ENCODE measurements at regions not wholly inside any gene's neighbourhood (a gene's known extent, or its start where the extent isn't known, plus 50 kb on each side); places are given as distances from the start of the nearest gene placed in this dataset.
"Not testable (repeated sequence)": the region's sequence is repeated elsewhere in the genome, so short reads cannot be mapped to it uniquely, and the experiment has no call there.

DNA sequence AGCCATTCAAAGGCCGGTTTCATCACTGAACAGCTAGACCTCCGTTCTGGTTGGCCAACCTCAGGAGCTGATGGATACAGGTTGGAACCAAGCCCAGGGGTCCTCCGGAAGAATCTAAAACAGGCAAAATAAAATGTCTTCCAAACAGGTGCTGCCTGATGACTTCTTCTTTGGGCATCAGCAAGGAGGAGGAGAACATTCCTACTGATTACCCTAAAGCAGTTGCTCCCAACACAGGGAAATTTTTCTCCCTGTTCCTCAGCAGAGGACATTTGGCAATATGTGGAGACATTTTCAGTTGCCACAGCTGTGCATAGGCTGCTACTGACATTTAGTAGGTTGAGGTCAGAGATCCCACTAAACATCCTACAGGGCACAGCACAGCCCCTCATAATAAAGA, 319.3 kb upstream of the PPARGC1A start:
- Histone ChIP-seq H3K4me1 (no peaks in the 10 kb centered on the region), H3K9me3 (no peaks in the 10 kb centered on the region), H3K27ac (no peak overlapping the region), H3K4me3 (no peak overlapping the region), H3K27me3 (no peaks in the 10 kb centered on the region), H3K36me3 (no peaks in the 10 kb centered on the region)
- WGBS = 90% methylated on average over 3 of the region's 3 CpGs
- no peak for DNase-seq (ENCODE audit: low spot score in 2 of 2)
- TF ChIP-seq EP300 (IDR thresholded peaks at IDR 0.05) (no peak), POLR2A (IDR thresholded peaks at IDR 0.05) (no peak), POLR2AphosphoS5 (IDR thresholded peaks at IDR 0.05) (no peak)
- TF ChIP-seq, protein P1, sequence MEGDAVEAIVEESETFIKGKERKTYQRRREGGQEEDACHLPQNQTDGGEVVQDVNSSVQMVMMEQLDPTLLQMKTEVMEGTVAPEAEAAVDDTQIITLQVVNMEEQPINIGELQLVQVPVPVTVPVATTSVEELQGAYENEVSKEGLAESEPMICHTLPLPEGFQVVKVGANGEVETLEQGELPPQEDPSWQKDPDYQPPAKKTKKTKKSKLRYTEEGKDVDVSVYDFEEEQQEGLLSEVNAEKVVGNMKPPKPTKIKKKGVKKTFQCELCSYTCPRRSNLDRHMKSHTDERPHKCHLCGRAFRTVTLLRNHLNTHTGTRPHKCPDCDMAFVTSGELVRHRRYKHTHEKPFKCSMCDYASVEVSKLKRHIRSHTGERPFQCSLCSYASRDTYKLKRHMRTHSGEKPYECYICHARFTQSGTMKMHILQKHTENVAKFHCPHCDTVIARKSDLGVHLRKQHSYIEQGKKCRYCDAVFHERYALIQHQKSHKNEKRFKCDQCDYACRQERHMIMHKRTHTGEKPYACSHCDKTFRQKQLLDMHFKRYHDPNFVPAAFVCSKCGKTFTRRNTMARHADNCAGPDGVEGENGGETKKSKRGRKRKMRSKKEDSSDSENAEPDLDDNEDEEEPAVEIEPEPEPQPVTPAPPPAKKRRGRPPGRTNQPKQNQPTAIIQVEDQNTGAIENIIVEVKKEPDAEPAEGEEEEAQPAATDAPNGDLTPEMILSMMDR (IDR thresholded peaks at IDR 0.05) = no peak

DNA sequence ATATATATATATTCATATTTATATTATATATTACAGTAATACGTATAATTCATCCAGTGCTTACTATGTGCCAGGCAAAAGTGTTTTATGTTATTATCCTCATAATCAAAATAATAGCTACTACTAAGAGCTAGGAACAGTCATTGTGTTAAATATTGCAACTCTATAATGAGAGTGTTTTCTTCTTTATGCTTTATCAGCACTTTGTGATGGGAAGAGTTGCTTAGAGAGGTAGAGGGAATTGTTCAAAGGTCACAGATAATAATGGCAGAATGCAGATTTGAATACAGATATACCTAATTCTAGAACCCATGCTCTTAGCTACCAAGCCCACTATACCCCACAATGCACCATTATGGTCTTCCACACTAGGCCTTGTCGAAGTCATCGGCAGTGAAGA, 318.8 kb upstream of the PPARGC1A start:
- Histone ChIP-seq H3K36me3 (no peaks in the 10 kb centered on the region), H3K4me3 (no peak overlapping the region), H3K4me1 (no peaks in the 10 kb centered on the region), H3K27ac (no peak overlapping the region), H3K9me3 (no peaks in the 10 kb centered on the region), H3K27me3 (no peaks in the 10 kb centered on the region)
- no peak for DNase-seq (ENCODE audit: low spot score in 2 of 2)
- no peak for TF ChIP-seq POLR2A (IDR thresholded peaks at IDR 0.05)
- no peak for TF ChIP-seq EP300 (IDR thresholded peaks at IDR 0.05)
- TF ChIP-seq, protein P1 (IDR thresholded peaks at IDR 0.05) = no peak
- no peak for TF ChIP-seq POLR2AphosphoS5 (IDR thresholded peaks at IDR 0.05)
- 97% methylated on average over 3 of the region's 3 CpGs for WGBS

DNA sequence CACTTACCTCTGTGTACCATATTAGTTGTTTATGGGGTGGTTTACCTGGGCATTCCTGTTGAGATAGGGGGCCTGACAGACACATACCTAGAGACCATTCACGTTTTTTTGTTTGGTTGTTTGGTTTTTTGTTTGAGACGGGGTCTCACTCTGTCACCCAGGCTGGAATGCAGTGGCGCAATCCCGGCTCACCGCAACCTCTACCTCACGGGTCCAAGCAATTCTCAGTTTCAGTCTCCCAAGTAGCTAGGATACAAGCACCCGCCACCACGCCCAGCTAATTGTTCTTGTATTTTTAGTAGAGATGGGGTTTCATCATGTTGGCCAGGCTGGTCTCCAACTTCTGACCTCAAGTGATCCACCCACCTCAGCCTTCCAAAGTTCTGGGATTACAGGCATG, 314.9 kb upstream of the PPARGC1A start:
- H3K27ac ChIP-seq; H3K4me3 ChIP-seq; H3K4me1 ChIP-seq; H3K36me3 ChIP-seq; H3K9me3 ChIP-seq; DNase-seq (ENCODE audit: low spot score in 2 of 2); H3K27me3 ChIP-seq: not testable (repeated sequence)
- WGBS = 83% methylated on average over 8 of the region's 8 CpGs

DNA sequence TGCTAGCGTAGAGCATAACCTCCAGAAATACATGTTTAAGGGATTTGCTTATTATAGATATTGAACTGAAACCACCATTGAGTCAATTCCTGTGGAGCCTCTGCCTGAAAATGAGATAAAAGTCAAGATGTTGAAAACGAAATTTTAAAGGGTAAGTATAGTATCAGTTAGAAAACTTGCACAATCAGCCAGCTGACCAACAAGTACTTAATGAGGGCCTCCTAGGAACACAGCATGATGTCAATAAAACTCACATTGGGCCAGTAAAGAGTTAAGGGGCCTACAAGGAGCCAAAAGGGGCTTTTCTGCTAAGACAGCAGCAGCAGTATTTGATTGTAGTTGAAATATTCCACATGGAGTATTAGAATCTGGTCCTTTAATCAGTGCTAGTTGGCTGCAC, 314.1 kb upstream of the PPARGC1A start:
- Histone ChIP-seq H3K4me3 (no peak overlapping the region), H3K36me3 (no peaks in the 10 kb centered on the region), H3K27me3 (no peaks in the 10 kb centered on the region), H3K9me3 (no peaks in the 10 kb centered on the region), H3K27ac (no peak overlapping the region), H3K4me1 (no peaks in the 10 kb centered on the region)
- 71% methylated on average over 2 of the region's 2 CpGs for WGBS
- TF ChIP-seq POLR2A (IDR thresholded peaks at IDR 0.05) = no peak
- no peak for TF ChIP-seq EP300 (IDR thresholded peaks at IDR 0.05)
- TF ChIP-seq, protein P1 (IDR thresholded peaks at IDR 0.05) = no peak
- no peak for TF ChIP-seq POLR2AphosphoS5 (IDR thresholded peaks at IDR 0.05)
- DNase-seq (ENCODE audit: low spot score in 2 of 2) = no peak

DNA sequence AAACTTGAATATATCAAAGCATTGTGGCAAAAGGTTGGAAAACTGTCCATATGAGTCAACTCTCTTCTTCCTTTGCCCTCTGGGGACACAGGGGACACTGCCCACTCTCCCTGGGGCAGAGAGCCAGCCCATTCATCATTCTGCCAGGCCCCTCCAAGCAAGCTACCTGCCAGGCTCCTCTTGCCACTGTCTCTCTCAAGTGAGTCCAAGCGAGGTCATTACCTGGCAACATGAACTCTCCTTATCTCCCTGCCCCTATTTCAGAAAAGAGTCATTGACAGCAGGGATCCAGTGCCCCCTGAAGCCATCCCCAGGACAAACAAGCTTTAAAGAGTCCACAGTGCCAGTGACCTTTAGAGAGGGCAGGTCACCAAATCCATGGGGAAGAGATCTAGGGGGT, 312.7 kb upstream of the PPARGC1A start:
- WGBS = 67% methylated on average over 1 of the region's 1 CpG
- H3K9me3 ChIP-seq = no peaks in the 10 kb centered on the region
- TF ChIP-seq EP300 (IDR thresholded peaks at IDR 0.05) (no peak), POLR2A (IDR thresholded peaks at IDR 0.05) (no peak)
- TF ChIP-seq, protein P1 (IDR thresholded peaks at IDR 0.05) = no peak
- H3K27me3 ChIP-seq = no peaks in the 10 kb centered on the region
- no peak overlapping the region for H3K27ac ChIP-seq
- DNase-seq (ENCODE audit: low spot score in 2 of 2) = no peak
- H3K4me1 ChIP-seq = no peaks in the 10 kb centered on the region
- H3K4me3 ChIP-seq = no peak overlapping the region
- H3K36me3 ChIP-seq = no peaks in the 10 kb centered on the region

DNA sequence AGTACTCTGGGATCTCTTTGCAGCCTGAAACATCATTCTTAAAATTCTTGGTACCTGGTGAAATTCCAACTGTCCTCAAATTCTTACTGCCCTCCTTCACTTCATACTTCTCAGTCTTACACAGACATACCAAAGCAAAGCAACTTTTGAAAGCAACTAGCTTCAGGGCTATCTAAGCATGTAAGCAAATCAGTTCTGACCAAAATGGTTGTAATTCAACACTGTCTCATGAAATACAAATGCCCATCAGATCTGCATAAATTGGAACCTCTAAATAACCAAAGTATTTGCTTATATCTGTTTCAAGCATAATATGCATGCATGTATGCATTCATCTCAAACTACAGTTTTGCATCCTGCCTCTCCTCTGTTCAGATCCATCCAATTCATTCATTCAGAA, 308.1 kb upstream of the PPARGC1A start:
- no peaks in the 10 kb centered on the region for H3K4me1 ChIP-seq
- no peaks in the 10 kb centered on the region for H3K9me3 ChIP-seq
- H3K4me3 ChIP-seq = no peak overlapping the region
- TF ChIP-seq, protein P1 (IDR thresholded peaks at IDR 0.05) = no peak
- TF ChIP-seq POLR2AphosphoS5 (IDR thresholded peaks at IDR 0.05) = no peak
- TF ChIP-seq EP300 (IDR thresholded peaks at IDR 0.05) = no peak
- no peak for TF ChIP-seq POLR2A (IDR thresholded peaks at IDR 0.05)
- DNase-seq (ENCODE audit: low spot score in 2 of 2) = no peak
- no peaks in the 10 kb centered on the region for H3K36me3 ChIP-seq
- no peak overlapping the region for H3K27ac ChIP-seq
- no peaks in the 10 kb centered on the region for H3K27me3 ChIP-seq

Data from suprapubic skin (tissue), 4 donors.